HG03469 (cell line): ENCODE measurements at regions not wholly inside any gene's neighbourhood (a gene's known extent, or its start where the extent isn't known, plus 50 kb on each side); places are given as distances from the start of the nearest gene placed in this dataset.

Experiments used
- ATAC-seq: cut with Tn5 transposase; IDR thresholded peaks from one replicate; pipeline ENCODE4 v1.9.1; 2021; ENCODE audit warnings: mild to moderate bottlenecking, moderate library complexity, moderate number of reproducible peaks; ENCODE audit not compliant: unreplicated experiment

DNA sequence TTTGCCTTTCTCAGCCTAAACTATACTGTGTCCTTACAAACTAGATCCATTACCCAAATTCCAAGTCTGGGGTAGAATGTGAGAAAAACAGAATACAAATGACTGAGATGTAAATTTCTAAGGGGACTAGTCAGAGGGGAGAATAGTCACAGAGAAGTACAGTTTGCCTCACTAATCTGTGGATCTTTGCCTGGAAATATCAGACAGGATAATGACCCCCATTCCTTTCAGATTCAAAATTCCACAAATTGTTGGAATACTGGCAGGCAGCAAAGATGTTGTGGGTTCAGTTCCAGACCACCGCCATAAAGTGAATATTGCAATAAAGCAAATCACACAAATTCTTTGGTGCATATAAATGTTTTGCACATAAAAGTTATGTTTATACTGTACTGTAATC is 762.8 kb upstream of the NR2F2 start:
- no peak for ATAC-seq

DNA sequence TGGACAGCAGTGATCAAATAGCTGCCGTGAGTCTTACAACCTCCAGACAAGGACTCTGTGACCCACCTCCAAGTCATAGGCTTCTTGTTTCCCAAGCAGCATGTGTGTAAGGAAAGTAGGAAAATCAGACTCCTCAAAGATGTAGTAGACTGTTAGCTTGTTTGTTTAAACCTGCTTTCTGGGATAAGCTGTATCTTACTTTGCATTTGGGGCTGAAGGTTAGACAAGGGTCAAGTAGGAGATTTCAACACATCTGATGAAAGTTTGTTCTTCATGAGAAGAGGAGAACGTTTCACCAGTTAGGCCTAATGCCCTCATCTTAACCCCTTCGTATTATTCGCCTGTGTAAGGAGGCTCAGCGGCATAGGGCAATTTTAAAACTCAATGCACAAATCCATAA is 756.4 kb upstream of the NR2F2 start:
- no peak for ATAC-seq

DNA sequence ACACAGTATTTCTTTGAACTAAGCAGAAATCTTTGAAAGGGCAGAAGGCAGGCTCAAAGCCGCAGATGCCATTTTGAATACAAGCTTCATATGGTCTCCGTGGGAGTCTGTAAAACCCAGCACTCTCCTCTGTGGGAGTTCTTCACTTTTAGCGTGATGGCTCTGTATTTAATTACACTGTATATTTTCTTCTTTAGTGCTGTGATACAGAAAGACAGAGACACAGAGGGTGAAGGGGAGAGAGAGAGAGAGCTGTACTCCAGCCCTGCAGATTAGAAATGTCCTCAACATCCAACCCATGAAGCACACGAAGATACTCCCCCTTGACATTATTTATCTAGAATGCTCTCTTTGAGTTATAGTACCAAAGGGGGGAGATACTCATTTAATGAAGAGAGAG is 752.6 kb upstream of the NR2F2 start:
- no peak for ATAC-seq

DNA sequence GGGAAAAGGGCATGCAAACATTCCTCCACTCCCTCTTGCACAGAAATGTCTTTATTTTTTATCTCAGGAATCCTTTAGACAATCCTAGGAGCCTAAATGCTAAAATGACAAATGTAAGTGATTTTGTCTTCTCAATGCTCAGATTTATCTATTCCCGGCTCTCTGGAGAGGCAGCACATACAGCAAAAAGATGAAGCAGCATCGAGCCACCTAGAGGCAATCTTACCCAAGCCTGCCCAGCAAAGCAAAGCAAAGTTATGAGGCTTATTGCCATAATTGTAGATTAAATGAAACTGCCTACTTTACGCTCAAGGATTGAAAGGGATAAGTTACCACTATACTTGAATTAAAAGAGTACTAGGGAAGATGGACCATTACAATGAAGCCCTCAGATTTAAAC is 750.4 kb upstream of the NR2F2 start:
- ATAC-seq, result no peak

DNA sequence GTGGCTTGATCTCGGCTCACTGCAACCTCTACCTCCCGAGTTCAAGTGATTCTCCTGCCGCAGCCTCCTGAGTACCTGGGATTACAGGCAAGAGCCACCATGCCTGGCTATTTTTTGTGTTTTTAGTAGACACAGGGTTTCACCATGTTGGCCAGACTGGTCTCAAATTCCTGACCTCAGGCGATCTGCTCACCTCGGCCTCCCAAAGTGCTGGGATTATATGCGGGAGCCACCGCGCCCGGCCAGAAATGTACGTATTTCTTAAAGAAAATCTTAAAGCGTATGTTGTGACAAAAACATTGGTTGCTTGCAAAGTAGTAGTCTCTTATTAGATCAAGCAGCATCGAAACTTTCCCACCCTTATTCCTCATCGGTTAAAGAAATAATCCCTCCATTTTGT is 748.9 kb upstream of the NR2F2 start:
- ATAC-seq, result no peak

DNA sequence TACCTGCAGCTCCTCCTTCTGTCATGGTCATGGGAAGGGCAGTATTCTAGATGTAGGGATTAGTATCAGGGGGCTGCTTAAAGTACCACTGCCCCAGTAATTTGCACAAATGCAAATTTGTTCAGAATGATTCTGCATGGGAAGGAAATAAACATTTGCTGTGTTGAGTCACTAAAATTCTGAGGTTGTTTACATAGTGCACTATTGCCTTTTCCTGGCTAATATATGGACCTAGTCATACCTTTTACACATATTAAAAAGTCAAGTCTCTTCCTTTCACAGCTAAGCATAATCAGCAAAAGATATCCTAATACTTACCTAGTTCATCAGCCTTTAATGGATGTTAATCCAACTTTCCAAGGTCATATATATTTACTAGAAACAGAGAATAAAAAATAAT is 746.4 kb upstream of the NR2F2 start:
- ATAC-seq, result no peak

DNA sequence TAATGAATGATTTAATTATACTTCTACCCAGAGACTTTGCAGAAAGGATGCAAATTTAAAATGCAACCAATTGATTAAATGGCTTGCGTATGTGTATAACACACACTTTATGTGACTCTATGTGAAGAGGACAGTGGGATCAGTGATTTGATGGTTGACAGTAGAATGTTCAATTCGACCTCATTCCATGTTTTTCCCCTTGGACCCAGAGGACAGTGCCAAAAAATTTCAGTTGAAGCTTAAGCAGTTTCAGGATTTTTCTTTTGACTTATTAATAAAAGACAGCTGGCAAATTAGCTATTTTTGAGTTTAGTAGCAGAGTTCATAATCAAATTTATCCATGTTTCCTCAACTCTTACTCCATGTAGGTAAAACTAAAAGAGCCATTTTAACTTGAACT is 742.4 kb upstream of the NR2F2 start:
- ATAC-seq, result no peak

DNA sequence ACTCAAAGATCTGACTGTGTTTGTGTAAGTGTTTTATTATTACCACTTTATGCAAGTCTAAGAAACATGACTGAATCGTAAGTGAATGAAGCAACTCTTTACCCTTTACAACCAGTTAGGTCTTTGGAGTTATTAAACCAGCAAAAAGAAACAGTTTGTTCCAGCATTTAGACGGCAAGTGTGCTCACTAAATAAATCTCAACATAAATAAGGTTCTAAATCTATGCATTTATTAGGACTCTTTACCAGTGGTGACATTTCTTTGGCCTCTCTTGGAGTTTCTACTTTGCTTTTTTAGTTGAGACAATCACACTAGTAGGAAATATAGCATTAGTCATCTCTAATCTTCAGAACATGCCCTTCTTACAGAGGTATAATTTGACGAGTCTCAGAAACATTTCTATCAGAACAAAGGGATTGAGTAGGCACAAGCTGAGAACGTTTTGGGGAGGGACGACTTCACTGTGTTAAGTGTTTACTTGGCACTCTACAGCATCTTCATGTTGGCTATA is 739.9 kb upstream of the NR2F2 start:
- no peak for ATAC-seq

DNA sequence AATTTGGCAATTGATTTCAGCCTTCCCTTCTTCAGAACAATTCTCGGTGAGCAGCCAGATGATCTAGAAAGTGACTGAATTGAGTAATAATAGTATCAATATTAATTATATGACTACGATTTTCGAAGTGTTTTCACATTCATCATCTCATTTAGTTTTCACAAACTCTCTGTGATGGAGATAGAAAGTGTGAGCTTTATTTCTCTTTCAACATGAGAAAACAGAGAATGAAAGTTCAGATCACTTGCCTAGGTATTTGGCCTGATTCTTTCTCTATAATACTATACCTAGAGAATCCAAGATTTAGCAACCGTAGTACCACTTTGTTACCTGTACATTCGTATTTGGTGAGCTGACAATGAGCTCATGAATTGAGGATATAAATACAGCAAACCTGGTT is 739.2 kb upstream of the NR2F2 start:
- no peak for ATAC-seq

DNA sequence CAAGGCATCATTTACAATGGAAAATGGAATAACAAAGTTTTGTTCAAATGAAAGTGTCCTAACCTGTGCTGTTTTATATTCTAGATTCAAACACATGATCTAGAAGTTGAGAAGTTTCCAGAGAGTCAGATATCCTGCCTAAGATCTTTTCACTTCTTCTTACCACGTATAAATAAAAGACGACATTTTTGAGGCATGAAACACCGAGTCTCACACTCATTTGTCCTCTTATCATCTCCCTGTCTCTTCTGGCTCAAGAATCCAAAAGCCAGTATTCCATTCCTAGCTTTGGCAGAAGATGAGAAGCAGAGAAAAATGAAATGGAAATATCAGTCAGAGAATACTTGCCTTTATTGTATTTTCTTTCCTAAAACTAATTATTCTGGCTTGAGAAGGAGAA is 738.6 kb upstream of the NR2F2 start:
- no peak for ATAC-seq

DNA sequence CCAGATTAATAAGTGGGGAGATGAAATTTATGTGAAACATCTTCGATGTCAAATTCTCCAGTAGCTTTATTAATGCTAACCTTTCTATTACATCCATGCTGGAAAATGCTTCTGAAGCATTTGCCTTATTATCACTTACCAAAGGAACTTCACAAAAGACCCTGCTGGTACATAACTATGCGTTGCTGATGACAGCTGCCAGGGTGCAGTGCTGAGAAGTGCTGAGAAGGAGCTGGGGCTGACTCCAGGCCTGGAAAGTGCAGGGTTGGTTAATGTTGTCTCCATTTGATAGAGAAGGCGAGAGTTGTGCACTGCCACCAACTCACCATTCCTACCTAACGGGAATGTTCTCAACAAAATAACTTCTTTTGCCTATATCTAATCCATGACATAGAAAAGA is 736.0 kb upstream of the NR2F2 start:
- no peak for ATAC-seq

DNA sequence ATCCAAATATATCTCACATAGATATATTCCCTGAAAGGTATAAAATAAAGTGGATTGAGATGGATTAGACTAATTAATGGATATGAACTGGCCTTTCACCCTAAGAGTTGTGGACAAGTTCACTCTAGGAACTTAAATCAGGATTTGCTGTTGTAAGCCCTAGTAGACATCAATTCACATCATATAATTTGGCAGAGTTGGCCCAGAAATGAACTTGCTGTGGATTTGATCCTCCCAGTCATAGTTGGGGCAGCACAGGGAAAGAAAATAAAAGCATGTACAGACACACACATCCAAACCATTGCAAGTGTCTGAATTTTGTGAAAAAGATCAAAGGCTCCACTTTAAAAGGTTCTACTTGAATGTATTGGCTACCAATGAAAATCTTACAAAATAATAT is 734.7 kb upstream of the NR2F2 start:
- ATAC-seq, result no peak

DNA sequence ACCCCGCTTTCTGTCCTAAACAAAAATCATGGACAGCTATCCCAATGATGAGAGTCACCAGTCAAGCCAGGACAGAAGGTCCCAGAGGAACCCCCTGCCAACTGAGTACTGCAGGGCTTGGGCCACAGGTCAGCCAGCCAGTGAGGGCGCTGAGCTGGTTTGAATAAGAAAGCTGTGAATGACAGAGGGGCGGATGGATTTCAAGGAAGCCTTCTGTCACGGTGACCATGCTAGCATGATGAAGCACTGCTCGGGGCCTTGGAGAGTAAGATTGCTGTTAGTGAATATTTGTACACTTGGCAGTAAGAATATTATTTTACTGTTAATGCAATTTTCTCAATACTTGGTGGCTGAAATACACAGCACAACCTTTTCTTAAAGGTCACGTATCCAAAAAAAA is 734.0 kb upstream of the NR2F2 start:
- no peak for ATAC-seq

DNA sequence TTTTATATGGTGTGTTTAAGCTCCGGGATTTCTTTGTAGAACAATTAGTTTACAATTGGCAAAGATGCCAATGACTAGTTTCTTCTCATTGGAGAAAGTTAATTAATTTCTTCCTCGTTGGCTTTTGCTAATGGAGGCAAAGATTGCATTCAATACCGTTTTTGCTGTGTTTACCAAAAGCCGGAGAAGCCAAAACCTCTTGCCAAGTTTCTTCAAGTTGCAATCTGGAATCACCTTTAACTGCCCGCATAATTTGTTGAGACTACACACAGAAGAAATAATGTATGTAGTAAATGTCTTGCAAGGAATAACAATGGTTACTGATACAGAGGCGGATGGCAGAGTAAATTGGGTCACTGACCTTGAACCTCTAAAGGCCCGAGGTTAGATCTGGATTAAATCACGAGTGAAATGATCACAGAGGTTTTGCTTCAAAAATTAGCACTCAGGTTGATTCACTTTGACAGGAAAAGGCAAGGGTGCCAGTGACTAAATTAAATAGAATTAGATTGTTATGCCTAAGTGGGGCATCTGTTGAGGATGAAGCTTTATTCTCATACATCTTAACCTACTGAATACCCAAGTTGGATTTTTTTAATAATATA is 732.1 kb upstream of the NR2F2 start:
- no peak for ATAC-seq

DNA sequence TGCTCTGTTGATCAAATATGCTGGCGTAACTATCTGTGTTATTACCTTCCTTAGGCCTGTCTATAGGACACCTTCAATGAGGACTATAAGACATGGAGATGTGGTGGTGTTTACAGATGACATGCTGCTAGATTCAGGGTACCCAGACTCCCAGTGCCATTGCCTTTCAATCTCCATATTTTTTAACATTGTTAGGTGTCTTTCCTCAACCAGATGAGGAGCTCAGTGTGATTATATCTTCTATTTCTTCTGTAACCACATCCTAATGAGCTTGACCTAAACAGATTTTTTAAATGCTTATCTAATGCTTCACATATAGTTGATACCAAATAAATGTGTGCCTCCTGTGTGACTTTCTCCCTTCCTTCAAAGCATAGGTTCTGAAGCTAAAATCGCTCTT is 730.1 kb upstream of the NR2F2 start:
- ATAC-seq, result no peak

DNA sequence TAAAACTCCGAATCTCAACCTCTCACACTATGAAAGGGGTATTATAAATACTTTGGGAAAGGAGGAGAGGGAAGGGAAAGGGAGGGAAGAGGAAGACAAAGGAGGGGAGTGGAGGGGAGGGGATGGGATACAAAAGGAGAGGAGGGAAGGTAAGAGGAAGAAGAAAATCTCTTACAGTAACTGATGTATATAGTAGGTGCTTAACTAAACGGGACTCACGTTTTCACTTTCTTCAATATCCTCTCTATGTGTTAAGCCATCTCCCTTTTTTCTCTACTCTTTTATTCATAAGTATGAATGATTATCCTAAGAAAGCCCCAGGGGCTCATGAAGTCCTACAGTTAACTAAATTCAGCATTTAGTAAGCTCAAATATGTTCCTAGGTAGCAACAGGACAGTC is 729.6 kb upstream of the NR2F2 start:
- ATAC-seq, result no peak

DNA sequence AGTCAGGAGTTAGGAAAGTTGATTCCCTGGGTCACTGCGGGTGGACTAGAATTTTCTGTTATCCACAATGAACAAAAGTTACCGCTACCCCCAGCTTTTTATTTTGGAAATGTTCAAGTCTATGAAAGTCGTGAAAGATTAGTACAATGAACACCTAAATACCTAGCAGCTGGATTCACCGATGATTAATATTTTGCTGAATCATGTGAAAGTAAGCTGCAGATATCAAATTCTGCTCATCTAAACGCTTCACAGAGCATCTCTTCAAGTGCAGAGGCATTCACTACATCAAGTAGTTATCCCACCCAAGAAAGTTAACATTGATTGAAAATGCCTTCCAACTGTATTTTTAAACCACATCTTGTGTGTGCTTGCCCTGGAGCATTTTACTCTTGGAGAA is 729.0 kb upstream of the NR2F2 start:
- no peak for ATAC-seq

DNA sequence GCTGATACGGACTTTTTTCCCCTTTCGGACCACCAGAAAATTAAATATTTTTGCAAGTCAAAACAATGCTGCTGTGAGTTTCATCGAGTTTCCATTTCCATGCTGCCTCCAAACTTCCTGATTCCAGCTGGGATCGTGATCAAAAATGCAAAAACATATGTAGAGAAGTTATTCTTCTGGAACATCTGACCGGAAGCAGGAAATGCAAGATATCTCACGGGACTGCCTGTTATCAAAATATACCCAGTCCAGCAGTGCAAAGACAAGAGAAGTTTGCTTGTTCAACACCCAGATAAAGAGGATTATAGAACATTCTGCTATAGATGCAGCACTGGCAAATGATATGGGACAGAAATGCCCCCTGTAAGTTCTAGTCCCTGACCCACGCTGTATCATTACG is 726.7 kb upstream of the NR2F2 start:
- no peak for ATAC-seq

DNA sequence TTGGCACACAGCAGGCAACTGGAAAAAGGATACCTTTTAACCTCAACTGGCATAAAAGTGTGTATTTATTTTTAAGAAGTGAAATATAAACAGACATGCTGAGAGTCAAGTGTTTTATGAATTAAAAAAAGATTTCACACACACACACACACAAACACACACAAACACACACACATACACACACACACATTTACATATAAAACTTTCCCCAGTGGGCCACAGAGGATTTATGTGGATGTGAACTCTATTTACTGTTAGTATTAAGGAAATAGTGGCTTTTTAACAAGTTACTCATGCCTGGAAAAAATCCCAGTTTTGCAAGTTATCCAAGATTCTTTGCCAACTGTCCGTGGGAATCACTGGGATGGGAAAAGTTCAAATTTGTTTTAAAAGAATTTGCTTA is 725.9 kb upstream of the NR2F2 start:
- no peak for ATAC-seq

DNA sequence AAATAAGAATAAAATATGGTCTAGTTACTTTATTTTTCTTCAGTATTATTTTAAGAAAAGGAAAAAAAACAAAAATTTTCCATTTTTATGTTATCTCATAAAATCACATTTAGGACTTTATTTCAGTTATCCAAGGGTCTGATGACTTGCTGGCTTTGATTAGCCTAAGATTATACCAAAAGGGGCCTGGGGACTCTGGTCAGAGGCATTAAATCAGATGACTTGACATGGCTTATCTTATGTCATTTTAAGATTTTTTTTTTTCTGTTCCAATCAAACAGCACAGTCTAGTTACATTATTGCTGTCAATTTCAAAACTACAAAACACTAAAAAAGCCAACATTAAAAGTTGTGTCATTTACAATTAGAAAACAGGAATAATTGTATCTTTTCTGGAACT is 725.4 kb upstream of the NR2F2 start:
- no peak for ATAC-seq

DNA sequence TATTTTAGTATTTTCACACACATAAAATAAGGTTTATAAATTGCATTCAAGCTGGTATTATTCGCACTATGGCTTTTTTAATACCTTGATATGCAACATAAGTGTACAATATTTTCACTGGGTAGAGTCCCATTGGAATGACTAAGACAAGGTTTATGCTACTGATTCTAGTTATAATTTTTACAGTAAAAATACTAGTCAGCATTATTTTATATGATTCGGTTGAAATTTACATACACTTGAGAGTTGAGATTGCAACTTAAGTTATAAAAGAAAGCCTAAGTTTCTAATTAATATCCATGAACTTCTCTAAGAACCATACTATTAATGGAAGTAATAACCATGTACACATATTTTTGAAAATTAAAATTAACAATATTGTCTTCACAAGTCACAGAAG is 723.9 kb upstream of the NR2F2 start:
- no peak for ATAC-seq

DNA sequence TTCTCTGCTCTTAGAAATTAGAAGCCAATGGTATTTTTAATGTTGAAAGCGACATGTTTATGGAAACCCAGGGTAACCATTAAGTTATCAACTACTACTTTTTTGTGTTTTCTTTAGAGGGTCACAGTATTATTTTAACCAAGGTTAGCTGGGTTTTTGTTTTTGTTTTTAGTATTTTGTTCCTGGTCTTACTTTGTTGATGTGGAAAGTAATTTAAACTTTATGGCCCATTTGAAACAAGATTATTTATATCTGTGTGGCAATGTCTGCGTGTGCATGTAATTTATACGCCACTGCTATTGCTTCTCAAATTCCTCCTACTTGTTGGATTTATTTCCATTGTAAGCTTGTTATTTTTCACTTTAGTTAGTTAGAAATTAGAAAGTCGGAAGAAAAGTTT is 722.1 kb upstream of the NR2F2 start:
- no peak for ATAC-seq

DNA sequence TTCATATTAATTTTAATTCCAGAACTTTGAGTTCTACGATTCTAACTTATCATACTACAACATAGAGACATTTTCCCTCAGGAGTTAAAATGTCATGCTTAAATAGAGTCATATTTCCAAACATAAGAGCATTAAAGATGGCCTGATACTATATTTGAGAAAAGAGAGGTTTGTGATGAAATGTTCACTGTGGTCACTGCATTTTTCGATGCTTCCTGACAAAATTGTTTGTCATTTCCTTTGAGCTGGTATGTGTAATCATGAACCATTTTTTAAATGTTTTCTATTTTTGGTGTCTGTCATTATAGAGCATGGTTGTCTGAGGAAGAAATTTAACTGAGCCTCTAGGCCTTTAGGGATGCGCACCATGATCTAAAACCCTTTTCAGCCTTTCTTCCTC is 721.4 kb upstream of the NR2F2 start:
- ATAC-seq, result no peak

DNA sequence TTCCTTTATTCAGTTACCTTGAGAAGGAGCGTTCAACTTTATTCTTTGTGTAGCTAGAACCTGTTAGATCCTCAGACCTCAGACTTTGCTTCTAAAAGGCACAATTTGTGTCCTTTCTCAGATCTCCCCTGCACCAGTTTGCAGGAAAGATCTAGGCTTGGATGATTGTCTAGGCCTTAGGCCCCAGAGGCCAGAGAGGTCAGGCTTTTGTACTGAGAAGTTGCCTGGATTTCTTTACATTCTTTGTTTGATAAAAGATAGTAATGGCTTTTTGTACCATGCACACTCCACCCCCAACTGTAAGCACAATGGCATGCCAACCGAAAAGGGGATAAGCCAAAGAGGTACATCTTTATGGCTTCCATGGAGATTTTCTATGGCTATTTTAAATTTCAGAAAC is 719.6 kb upstream of the NR2F2 start:
- ATAC-seq, result no peak
